Activated gamma-delta T cell treated with Interleukin-2 at 50 U/mL for 16 hours (primary cell): ENCODE measurements at regions not wholly inside any gene's neighbourhood (a gene's known extent, or its start where the extent isn't known, plus 50 kb on each side); places are given as distances from the start of the nearest gene placed in this dataset.

Experiments used
- DNase-seq: peaks from one replicate; pipeline ENCODE4 v3.0.0-alpha.2; 2020

DNA sequence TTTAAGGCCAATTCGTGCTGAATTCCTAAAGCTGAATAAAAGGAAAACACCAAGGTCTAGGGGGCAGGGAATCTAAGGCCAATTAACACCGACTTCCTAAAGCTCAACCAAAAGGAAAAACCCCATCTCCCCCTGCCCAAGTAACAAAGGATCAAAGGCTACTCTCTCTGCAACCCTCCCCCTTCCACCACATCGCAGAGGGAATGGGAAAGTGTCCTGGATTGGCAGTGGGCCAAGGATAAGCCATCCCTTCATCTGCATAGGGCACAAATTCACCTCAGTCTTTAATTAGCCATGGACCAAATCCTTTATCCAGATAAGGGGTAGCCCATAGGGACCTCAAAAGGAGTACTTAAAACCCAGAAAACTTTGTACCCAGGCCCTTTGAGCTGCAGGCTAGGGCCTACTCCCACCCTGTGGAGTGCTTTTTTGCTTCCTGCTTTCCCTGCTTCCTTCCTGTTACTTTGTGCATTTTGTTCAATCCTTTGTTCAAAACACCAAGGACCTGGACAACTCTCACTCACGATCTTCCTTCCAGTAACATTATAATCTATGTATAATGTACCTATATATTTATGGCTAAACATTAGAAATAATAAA, 2119.8 kb upstream of the CELF4 start:
- no peak for DNase-seq

DNA sequence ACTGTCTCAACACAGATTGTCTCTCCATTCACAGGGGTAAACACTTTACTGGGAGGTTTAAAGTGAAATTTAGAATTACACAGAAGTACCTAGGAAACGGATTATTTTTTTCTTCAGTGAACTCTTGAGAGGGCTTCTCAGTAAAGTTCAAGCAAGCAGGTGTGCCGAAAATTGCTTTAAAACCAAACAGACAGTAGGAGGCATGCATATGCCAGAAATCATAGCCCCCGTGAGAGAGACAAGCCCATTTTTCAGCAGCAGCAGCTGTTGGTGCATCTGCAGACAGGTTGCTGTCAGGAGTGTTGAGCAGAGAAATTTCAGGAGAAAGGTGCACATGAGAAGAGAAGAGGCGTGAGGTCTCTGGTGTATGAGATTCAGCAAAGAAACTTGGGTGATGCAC, 2115.5 kb upstream of the CELF4 start:
- DNase-seq, result no peak

DNA sequence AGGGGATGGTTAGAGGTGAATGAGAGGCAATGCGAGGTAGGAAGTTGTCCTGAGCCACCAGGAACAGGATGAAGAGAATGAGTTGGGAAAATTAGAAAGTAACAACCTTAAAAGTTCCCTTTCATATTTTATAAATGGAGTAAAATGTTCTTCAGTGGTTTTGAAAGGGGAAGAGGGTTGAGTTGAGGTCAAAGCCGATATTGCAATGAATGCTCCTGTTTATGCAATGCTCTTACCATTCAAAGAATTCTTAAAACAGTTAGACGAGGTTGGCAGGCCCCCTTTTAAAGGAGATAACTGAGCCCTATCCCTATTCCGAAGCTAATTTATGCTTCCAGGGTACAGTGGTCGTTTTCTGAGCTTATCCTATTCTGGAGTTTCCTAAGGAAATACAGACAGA, 2110.3 kb upstream of the CELF4 start:
- no peak for DNase-seq

DNA sequence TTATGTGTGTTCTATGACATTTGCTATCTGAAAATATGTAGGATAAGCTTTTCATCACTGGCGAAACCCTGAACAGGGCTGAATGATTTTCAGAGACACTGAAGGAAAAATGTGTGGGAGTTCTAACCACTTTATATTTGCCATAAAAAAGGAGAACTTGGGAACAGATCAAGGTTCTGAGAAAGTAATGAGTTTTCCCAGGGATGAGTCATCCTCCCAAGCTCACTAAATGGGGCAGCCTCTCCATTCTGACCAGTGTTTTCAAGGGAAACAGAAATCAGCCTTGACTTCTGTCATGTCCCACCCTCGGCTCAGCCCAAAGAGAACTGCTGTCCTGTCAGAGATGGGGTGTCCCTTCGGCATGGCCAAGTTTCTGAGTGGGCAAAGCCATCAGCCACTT, 2109.8 kb upstream of the CELF4 start:
- no peak for DNase-seq

DNA sequence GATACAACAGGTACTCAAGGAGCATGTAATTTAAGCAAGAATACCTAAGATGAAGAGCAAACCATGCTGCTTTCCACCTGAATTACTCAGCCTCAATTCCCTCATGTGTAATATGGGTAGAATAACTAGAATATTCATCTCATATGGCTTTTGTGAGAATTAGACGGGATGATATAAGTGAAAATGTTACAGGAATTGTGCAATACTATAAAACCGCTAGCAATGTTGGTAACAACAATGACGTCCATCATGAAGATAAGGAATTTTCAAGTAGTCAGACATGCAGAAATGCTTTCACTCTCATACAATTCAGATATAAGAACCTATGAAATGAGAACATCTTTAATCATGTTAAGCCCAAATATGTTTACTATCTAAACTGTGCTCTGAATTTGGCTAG, 2106.6 kb upstream of the CELF4 start:
- DNase-seq, result no peak

DNA sequence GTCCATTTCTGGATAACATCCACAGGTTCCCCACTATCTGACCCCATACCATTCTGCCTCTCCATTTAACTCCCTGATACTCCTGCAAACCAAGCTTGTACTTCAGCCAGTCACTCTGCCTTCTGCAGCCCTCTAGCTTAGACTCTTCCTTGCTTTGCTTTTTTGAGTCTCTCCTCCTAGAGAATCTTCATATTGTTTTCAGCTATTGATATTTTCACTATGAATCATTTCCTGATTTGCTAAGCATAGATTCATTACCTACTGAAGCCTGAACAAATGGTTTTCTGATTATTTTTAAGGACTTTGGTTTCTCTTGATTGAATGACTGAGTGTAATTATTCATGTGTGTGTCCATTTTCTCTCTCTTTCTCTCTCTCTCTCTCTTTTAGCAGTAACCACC, 2102.3 kb upstream of the CELF4 start:
- no peak for DNase-seq

DNA sequence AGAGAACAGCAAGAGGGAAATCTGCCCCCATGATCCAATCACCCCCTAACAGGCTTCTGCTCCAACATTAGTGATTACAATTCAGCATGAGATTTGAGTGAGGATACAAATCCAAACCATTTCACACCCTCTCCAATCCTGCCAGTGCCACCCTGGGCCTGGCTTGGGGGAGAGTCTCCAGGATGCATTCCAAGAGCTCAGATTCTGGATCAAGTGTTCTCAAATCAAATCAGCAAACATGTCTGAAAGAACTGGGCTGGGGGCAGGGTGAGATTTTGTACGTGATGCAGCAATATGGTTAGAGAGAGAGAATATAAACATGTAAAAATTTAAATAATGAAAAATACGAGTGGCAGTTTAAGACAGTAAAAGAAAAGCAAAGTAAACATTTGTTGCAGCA, 2100.9 kb upstream of the CELF4 start:
- no peak for DNase-seq

DNA sequence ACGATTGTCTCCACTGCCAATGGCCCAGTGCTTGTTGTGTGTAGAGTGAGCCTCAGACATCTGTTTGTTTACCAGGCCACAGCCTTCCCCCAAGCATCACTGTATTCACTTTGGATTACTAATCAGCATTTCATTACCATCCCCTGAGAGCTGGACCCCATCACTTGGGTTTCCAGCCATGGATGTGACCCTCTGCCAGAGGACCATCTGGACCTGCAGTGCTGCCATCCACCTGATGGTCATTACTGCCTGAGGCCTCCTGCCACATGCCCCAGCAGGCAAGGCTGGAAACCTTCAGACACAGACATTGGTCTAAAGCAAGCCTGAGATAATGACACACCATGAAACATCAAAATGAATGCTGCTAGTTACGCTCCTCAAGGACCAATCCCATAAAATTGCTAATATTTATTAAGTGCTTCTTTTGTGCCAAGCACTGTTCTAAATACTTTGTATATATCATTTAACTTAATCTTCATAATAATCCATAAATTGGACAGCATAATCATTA, 2096.3 kb upstream of the CELF4 start:
- no peak for DNase-seq

DNA sequence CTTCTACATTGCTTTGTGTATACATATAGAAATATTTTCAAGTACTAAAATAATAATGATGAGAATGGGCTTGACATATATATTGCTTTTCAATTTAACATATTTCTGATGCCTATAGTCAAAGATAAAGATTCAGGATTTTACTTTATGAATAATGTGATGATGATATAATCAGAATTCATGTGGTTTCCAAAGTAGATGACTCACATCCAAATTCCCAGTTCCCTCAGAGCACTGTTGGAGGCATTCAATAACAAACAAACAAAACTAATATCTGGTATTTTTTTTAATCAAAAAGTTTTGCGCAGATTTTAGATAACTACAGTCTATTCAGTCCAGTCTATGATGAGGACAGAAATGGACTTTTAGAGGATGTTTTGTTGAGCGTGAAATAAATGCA, 2094.5 kb upstream of the CELF4 start:
- DNase-seq, result no peak

DNA sequence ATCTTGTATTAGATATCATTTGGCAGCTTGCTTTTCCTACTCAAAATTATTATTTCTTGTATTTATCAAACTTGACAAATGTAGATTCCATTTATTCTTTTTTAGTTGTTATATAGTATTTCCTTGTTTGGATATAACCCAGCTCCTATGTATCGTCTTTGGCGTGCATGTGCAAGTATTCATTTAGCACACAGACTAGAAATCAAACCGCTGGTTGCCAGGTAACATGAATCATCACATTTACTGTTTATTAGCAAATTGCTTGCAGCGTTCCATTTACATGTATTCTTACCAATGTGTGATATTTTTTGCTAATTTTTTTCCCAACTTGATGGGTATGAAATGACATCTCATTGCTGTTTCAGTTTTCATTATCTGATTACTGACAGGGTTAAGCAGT, 2089.7 kb upstream of the CELF4 start:
- no peak for DNase-seq

DNA sequence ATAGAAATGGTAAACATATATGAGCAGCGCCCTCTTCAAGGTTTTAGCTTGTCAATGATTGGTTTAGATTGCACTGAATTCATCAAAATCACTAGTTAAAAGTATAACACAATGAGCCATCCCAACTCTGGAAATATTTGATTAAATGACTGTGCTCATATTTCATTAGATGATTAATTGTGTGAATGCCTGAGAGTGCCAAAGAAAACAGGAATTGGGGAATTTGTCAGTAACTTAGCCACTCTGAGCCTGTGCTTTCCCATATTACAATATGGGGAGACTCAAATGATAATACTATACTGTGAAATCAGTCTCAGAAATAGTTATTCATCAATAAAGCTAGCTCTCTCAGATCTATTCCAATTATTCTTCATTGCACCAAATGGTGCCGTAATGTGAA, 2087.6 kb upstream of the CELF4 start:
- no peak for DNase-seq

DNA sequence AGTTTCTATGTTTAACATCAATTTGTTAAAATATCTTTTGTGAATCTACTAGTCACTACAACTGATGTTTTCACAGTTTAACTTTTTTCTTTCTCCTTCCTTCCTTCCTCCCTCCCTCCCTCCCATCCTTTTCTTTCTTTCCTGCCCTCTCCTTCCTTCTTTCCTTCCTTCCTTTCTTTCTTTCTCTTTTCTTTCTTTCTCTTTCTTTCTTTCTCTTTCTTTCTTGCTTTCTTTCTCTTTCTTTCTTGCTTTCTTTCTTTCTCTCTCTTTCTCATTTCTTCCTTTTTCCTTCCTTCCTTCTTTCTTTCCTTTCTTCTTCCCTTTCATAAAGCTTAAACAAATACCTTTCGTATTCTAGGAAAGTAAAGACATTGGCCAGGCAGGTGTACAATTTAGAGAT, 2083.0 kb upstream of the CELF4 start:
- no peak for DNase-seq

DNA sequence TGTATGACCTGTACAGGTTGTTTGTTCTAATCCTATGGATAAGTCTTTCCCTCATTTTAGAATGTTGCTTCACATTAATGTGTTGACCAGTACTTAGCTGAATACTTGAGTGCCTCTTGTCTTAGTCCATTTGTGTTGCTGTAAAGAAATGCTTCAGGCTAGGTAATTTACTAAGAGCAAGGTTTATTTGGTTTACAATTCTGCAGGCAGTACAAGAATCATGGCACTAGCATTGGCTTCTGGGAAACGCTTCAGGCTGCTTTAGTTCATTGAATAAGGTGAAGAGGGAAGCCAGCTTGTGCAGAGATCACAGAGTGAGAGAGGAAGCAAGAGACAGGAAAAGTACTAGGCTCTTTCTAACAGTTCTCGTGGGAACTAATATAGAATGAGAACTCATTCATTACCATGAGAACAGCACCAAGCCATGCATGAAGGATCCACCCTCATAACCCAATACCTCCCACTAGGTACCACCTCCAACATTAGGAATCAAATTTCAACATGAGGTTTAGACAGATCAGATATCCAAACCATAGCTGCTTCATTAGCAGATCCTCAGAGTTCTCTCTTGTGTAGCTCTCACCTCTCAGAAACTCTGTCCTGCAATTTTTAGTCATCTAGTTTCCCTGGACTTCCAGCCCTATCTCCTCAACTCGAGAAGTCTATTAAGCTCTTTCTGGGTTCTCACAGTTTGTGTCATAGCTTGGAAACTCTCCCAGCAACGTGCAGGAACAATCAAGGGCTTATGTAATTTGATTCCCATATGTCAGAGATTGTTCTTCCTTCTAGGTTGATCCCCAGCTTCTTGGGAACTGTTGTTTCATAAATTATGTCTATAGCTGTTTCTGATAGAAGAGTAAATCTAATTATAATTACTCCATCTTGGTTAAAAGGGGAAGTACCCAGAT, 2082.3 kb upstream of the CELF4 start:
- no peak for DNase-seq

DNA sequence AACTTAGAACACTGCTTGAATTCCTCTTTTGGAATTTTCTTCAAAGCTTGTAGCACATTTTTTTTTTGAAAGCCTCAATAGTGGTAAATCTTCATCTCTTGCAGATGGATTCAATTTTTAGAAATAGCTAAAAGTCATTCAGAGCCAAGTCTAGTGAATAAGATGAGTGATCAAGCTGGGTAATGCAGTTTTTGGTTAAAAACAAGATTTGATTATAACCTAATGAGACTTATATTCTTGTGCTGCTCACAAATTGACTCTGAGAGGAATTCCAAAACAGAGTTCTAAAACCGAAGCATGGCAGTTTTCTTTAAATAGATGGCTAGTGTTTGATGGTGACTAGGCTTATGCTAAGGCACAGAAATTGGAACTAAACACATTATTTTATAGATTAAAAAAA, 2072.6 kb upstream of the CELF4 start:
- no peak for DNase-seq

DNA sequence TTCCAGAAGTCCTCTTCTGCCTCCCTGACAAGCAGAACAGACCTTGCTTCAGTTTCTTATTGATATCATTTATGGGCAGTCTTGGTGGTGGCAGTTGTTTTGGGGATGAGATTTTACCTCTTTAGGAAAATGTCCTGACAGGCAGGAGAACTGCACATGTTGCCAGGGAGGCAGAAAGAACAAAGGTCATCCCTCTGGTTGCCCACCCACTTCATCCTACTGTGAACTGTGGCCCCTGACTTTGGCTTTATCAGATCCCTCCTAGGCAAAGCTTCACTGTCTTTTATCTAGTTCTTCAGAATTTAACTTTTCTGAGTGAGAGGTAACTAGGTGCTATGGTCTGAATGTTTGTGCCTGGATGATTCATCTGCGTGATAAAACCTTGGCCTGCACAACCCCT, 2071.3 kb upstream of the CELF4 start:
- DNase-seq, result no peak

DNA sequence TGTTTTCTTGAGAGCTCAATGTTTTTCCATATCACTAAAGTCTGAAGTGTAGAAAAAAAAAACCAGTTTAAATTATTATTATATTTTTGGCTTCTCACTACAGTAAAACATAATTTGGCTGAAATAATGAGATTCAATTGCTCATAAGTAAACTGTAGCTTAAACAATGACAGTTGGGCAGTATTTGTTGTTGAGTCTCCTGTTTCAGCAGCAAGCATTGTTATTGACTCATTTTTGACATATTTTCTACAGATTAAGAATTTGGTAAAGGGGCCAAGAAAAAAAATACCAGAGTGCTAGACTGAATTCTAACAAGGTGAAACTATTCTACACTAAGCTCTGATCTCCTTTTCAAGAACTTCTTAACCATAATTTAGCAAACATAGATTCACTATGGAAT, 2070.4 kb upstream of the CELF4 start:
- DNase-seq, result no peak

DNA sequence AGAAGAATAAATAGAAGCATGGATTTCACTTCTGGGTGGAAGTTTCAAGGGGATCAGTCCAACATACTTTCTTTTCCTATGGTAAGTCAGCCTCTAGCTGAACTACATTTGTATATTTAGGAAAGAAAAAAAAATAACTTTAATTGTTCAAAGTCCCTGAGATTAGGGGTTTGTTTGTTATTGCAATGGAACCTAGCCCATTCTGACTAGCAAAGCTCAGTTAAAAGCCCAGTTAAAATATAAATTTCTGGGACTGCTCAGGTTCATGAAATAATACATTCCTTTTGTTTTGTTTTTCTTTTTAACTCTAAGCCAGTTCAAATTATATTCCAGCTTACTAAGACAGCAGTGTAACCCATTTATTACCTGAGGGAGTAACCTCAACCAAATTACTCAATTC, 2069.6 kb upstream of the CELF4 start:
- DNase-seq, result no peak

DNA sequence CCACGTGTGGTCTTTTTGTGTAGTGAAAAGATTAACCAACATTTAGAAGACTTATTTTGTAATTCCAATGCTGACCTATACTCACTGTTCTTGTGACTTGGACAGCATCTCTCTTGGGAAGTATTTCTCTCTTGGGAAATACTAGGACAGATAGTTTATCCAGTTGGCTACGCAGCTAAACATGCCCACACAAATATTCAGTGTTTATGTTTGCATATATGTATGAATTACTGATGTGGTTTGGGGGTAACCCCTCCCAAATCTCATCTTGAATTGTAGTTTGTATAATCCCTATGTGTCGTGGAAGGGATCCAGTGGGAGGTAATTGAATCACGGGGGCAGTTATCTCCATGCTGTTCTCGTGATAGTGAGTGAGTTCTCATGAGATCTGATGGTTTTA, 2062.3 kb upstream of the CELF4 start:
- no peak for DNase-seq

DNA sequence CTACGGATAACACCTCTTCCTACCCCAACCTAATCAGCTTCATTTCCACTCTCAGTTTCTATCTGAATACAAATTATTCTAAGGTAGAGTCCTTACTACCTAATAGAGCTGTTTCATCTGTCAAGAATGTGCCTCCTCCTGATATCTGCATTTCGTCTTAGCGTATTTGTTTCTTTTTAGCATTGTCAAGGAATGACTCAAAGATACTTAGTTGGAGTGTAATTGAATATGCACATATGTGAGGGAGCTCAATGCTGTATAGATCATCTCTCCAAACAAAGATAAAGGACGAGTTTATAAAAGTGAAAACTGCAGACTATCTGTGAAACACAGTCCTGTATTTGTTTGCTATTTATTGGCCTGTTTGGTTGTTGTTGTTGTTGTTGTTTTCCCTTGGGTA, 2059.4 kb upstream of the CELF4 start:
- DNase-seq, result no peak

DNA sequence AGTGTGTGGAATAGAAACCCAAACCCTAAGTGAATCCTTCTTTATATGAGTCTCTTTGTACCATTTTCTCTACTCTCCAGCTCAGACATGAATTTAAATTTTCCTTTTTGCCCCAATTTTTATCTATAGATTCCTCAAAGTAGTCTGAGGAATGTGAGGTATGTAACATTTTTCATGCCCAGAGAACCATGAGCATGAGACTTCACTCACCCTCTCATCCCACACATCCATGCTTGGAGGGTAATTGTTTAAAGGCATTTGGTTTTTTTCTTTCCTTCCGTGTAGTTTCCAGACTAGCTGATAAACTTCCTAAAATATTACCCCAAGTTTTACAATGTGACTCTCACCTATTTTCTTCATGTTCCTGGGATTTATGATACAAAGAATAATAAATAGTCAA, 2056.8 kb upstream of the CELF4 start:
- DNase-seq, result no peak

DNA sequence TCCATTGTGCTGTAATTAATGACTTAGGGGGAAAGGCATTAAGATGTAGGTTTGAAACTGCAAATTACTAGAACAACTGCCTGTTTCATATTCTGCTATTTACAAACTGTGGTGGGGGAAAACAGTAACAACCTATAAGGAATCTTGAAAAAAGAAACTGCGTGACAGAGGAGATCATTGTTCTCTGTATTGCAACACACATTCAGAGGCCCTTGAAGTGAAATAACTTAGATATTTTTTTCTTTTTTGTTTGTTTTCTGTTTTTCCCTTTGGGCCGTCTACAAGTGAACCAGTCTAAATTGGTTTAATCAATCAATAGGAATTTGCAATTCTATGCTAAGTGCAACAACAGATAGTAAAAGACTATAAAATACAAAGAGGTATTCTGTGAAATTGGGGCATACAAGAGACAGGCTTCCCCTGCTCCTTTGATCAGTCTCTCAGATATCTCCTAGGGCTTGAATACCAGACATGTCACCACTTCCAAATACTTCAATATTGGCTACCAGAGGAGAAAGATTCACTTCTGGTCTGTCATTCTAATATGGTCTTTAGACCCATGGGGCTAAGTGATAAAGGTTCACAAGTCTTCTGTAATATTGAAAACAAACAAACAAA, 2055.1 kb upstream of the CELF4 start:
- DNase-seq, result no peak

DNA sequence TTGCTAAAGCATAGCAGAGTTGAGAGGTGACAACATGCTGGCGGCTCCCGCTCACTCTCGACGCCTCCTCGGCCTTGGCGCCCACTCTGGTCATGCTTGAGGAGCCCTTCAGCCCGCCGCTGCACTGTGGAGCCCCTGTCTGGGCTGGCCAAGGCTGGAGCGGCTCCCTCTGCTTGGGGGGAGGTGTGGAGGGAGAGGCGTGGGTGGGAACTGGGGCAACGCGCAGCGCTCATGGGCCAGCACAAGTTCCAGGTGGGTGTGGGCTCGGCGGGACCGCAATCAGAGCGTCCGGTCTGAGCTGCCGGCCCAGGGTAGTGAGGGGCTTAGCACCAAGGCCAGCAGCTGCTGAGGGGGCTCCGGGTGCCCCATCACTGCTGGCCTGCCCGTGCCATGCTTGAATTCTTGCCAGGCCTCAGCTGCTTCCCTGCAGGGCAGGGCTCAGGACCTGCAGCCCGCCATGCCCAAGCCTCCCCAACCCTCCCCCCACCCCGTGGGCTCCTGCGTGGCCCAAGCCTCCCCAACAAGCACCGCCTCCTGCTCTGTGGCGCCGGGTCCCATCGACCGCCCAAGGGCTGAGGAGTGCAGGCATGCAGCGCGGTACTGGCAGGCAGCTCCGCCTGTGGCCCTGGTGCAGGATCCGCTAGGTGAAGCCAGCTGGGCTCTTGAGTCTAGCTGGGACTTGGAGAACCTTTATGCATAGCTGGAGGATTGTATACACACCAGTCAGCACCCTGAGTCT, 2052.8 kb upstream of the CELF4 start:
- DNase-seq, result no peak

DNA sequence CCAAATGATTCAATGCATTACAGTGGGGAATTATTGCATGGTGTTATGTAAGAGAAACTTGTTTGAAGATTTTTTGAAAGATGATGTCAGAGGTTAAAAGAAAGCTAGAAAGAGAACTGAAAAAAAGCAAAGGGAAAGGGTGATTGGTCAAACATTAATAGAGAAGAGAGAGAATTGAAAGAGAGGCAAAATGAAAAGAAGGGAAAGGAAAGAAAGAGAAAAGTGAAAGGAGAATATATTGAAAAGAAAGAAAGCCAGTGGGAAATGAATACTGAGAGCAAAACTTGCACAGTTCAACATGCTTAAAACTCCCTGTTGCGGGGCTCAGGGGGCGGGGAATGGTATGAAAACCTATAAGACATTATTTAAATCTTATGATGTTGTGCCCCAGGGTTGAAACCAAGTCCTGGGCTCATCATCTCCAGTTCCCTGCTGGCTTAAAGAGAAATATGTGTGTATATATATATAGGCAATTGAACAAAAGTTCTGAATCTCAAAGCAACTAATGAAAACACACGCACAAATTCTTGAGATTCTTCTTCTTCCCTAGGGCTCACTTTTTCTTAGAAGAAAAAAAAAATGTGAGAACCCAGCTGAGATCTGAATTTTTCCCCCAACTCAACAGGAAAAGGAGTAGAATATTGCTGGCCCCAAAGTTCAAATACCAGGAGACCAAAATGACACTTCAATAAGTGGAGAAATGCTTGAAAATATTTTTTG, 2045.9 kb upstream of the CELF4 start:
- DNase-seq, result no peak
